Kidney (tissue), 13 donors: ENCODE measurements at regions not wholly inside any gene's neighbourhood (a gene's known extent, or its start where the extent isn't known, plus 50 kb on each side); places are given as distances from the start of the nearest gene placed in this dataset.

Experiments
- DNase-seq, 5 donors: peaks; one replicate each; pipeline ENCODE4 v3.0.0-alpha.2; 2013 to 2020
- FAIRE-seq: peaks from 2 replicates; lab custom pipeline; 2012; peaks lifted over from hg19 to GRCh38; lab: Jason Lieb, UNC
- H3K27ac ChIP-seq, 2 donors: one replicate each; pipeline ENCODE4 v1.7.0; 2013; ENCODE audit warnings: low read depth in 2 of 2, low read length in 2 of 2, inconsistent platforms in 1 of 2
- H3K27me3 ChIP-seq: one replicate; pipeline ENCODE4 v1.7.1; 2013; ENCODE audit warnings: low read length, inconsistent platforms; ENCODE audit not compliant: control insufficient read depth, insufficient read depth
- H3K36me3 ChIP-seq, 3 donors: one replicate each; pipeline versions ENCODE4 v1.7.0 to v1.7.1; 2013; ENCODE audit warnings: low read length in 3 of 3, control low read depth in 1 of 3, inconsistent platforms in 1 of 3; ENCODE audit not compliant: insufficient read depth in 3 of 3, control insufficient read depth in 2 of 3
- H3K4me1 ChIP-seq, 3 donors: one replicate each; pipeline versions ENCODE4 v1.7.0 to v1.7.1; 2013; ENCODE audit warnings: low read length in 3 of 3, inconsistent platforms in 1 of 3, low read depth in 1 of 3; ENCODE audit not compliant: control insufficient read depth in 2 of 3, insufficient read depth in 2 of 3
- H3K4me3 ChIP-seq, 3 donors: one replicate each; pipeline versions ENCODE4 v1.7.0 to v1.8.1; 2013; ENCODE audit warnings: low read length in 3 of 3, control low read depth in 1 of 3, inconsistent platforms in 1 of 3
- H3K9ac ChIP-seq, 3 donors: one replicate each; pipeline versions ENCODE4 v1.7.0 to v1.7.1; 2013; ENCODE audit warnings: low read length in 3 of 3, control low read depth in 1 of 3, inconsistent platforms in 1 of 3
- H3K9me3 ChIP-seq, 3 donors: one replicate each; pipeline versions ENCODE4 v1.7.0 to v1.7.1; 2013; ENCODE audit warnings: low read length in 3 of 3, control low read depth in 1 of 3, inconsistent platforms in 1 of 3; ENCODE audit not compliant: control insufficient read depth in 2 of 3, insufficient read depth in 1 of 3
- intact Hi-C: fragments of 100-400 bp; cut with DNase I; formaldehyde crosslinking; loops from one replicate; pipeline ENCODE4 v1.11.1; 2022
- TF ChIP-seq, protein P1 (sequence below): IDR thresholded peaks from 3 replicates; pipeline ENCODE4 v1.5.1; 2012; ENCODE audit warnings: mild to moderate bottlenecking, moderate library complexity, borderline replicate concordance; ENCODE audit not compliant: insufficient read depth; ENCODE audit errors: extremely low read depth
- donor health status: control.
- donor health status: control.
- donor health status: control.
- donor health status: control.
- donor health status: control.
- donor health status: DM: yes; HTN: yes; CAD: no.
- donor health status: Normal renal cell carcinoma (clear cell type).

DNA sequence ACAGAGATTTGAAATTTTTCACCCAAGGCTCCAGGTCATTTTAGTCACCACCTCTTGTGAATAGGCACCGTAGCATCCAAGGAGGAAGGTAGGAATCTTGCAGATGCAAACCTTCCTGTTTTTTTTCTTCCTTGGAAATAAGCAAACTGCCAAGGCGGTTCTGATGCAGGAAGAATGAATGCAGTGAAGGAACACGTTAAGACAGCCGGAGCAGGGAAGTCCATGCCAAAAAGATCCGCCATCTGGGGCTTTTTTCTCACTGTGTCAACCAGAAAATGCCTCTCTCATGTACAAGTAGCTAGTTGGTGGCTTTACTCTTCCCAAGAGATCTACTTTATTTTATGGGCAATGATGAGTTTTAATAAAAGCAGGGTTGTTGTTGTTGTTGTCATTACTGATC, 142.4 kb downstream of the ZIC5 start:
- intact Hi-C loops: no loop called here
- FAIRE-seq: no peak

DNA sequence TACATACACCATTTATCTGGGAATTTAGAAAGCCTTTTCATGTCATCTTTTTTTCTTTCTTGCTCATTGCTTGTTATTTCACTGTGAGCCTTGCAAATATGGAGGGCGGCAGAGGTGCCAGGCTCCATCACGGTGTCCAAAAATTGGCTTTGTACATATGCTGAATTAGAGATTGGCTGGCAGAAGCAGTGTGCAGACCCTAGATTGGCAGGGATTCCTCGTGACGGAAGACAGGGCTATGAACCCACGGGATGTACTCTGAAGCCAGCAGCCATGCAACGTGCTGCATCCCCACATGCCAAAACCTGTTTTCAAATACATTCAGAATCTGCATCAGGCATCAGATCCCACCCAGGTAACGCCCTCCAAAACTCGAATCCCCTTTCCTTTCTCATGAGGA, 142.8 kb downstream of the ZIC5 start:
- DNase-seq (no peak), FAIRE-seq (no peak)
- no peaks in the 10 kb centered on the region for H3K36me3 ChIP-seq
- no peaks in the 10 kb centered on the region for H3K27me3 ChIP-seq
- intact Hi-C loops: no loop called here
- no peak overlapping the region for H3K4me3 ChIP-seq
- H3K9me3 ChIP-seq: peaks cover 0 to under 1% (median 0%) of the 10 kb centered on the region in 3 donors
- H3K4me1 ChIP-seq: no peaks in the 10 kb centered on the region
- no peak overlapping the region for H3K27ac ChIP-seq
- no peak overlapping the region for H3K9ac ChIP-seq
- TF ChIP-seq, protein P1, sequence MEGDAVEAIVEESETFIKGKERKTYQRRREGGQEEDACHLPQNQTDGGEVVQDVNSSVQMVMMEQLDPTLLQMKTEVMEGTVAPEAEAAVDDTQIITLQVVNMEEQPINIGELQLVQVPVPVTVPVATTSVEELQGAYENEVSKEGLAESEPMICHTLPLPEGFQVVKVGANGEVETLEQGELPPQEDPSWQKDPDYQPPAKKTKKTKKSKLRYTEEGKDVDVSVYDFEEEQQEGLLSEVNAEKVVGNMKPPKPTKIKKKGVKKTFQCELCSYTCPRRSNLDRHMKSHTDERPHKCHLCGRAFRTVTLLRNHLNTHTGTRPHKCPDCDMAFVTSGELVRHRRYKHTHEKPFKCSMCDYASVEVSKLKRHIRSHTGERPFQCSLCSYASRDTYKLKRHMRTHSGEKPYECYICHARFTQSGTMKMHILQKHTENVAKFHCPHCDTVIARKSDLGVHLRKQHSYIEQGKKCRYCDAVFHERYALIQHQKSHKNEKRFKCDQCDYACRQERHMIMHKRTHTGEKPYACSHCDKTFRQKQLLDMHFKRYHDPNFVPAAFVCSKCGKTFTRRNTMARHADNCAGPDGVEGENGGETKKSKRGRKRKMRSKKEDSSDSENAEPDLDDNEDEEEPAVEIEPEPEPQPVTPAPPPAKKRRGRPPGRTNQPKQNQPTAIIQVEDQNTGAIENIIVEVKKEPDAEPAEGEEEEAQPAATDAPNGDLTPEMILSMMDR: no peak

More for the DNA sequence above, 142.4 kb downstream of the ZIC5 start:
- Histone ChIP-seq H3K27me3 (no peaks in the 10 kb centered on the region), H3K27ac (no peak overlapping the region), H3K9me3 (no peaks in the 10 kb centered on the region), H3K36me3 (no peaks in the 10 kb centered on the region), H3K9ac (no peak overlapping the region), H3K4me1 (no peaks in the 10 kb centered on the region), H3K4me3 (no peak overlapping the region)
- DNase-seq: no peak
- TF ChIP-seq, protein P1: no peak

DNA sequence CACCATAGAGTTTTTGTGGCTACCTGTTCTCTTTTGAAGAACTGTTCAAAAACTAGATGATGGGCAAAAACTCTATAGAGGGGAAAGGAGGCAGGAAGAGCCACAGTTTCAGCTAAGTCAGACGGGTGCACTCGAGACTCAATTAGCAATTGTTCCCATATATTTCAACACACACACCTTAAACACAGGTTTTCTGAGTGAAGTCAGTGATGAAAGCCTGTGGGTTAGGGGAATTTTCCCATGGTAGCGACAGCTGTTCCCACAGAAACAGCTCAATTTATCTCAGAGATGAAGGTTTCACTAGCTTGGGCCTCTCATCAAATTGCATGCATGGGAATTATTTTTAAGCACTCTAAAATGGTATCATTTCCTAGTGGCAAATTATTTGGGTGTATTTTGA, 143.4 kb downstream of the ZIC5 start:
- Histone ChIP-seq H3K4me1 (no peaks in the 10 kb centered on the region), H3K36me3 (no peaks in the 10 kb centered on the region), H3K9me3 (peaks cover 0 to 6% (median 0%) of the 10 kb centered on the region in 3 donors), H3K27me3 (no peaks in the 10 kb centered on the region), H3K27ac (no peak overlapping the region), H3K4me3 (no peak overlapping the region), H3K9ac (no peak overlapping the region)
- DNase-seq: no peak
- TF ChIP-seq, protein P1: no peak
- intact Hi-C loops: no loop called here
- no peak for FAIRE-seq
